H1 (cell line): ENCODE measurements at regions not wholly inside any gene's neighbourhood (a gene's known extent, or its start where the extent isn't known, plus 50 kb on each side); places are given as distances from the start of the nearest gene placed in this dataset.

Source experiments
- CTCF ChIA-PET: fragments of 300-600 bp; sonication (Branson Sonifier 250); formaldehyde crosslinking; loops from one replicate; lab custom pipeline; 2021; ENCODE audit not compliant: partially characterized antibody; lab: Charles Lee
- POLR2A ChIA-PET: fragments of 300-600 bp; sonication (Branson Sonifier 250); formaldehyde crosslinking; loops from one replicate; lab custom pipeline; 2021; ENCODE audit warnings: inconsistent platforms; ENCODE audit not compliant: partially characterized antibody; lab: Charles Lee
- DNase-seq, 2 experiments: peaks; one replicate each; pipeline versions ENCODE4 v3.0.0 to v3.0.0-alpha.2; 2010 to 2022; ENCODE audit warnings: low spot score in 2 of 2, low read depth in 1 of 2, mixed read lengths in 1 of 2
- FAIRE-seq: peaks from 2 replicates; lab custom pipeline; 2011; peaks lifted over from hg19 to GRCh38; lab: Jason Lieb, UNC
- H2AFZ ChIP-seq: 2 replicates; pipeline ENCODE4 v1.8.1; 2012; ENCODE audit warnings: low read length, inconsistent platforms
- H2AK5ac ChIP-seq: 2 replicates; pipeline ENCODE4 v1.6.1; 2013; ENCODE audit warnings: low read depth, low read length
- H2BK120ac ChIP-seq: replicated peaks from 2 replicates; pipeline ENCODE3; 2013; ENCODE audit warnings: low read depth, low read length, inconsistent platforms
- H2BK12ac ChIP-seq: 2 replicates; pipeline ENCODE4 v1.6.1; 2013; ENCODE audit warnings: low read depth, low read length
- H2BK15ac ChIP-seq: 2 replicates; pipeline ENCODE4 v1.6.1; 2013; ENCODE audit warnings: low read length
- H2BK20ac ChIP-seq: 2 replicates; pipeline ENCODE4 v1.6.1; 2013; ENCODE audit warnings: low read length
- H2BK5ac ChIP-seq: 2 replicates; pipeline ENCODE4 v1.6.1; 2013; ENCODE audit warnings: low read depth, low read length
- H3K14ac ChIP-seq: 2 replicates; pipeline ENCODE4 v1.6.1; 2013; ENCODE audit warnings: inconsistent platforms; ENCODE audit not compliant: insufficient read length
- H3K18ac ChIP-seq: 2 replicates; pipeline ENCODE4 v1.6.1; 2013; ENCODE audit warnings: low read length; ENCODE audit errors: extremely low read depth
- H3K23ac ChIP-seq: 2 replicates; pipeline ENCODE4 v1.6.1; 2013; ENCODE audit warnings: inconsistent platforms; ENCODE audit not compliant: insufficient read length
- H3K23me2 ChIP-seq: 2 replicates; pipeline ENCODE4 v1.6.1; 2013; ENCODE audit warnings: low read depth, low read length
- H3K27ac ChIP-seq: 2 replicates; pipeline ENCODE4 v1.6.1; 2011; ENCODE audit warnings: low read depth, low read length, inconsistent platforms
- H3K27me3 ChIP-seq, 4 experiments: replicated peaks in 1 of 4; 1 replicate in 1 of 4; 2 replicates in 3 of 4; pipeline versions ENCODE4 v1.6.1 to v1.8.1; 2011 to 2013; ENCODE audit warnings: low read length in 3 of 4, mild to moderate bottlenecking in 3 of 4, inconsistent platforms in 2 of 4, mixed read lengths in 2 of 4, moderate library complexity in 1 of 4; ENCODE audit not compliant: control insufficient read depth in 3 of 4, insufficient read depth in 3 of 4; ENCODE audit errors: extremely low read depth in 1 of 4
- H3K36me3 ChIP-seq, 4 experiments: 2 replicates each; pipeline versions ENCODE4 v1.6.1 to v1.8.1; 2011 to 2013; ENCODE audit warnings: mild to moderate bottlenecking in 4 of 4, low read length in 3 of 4, moderate library complexity in 2 of 4, control low read depth in 1 of 4, inconsistent platforms in 1 of 4; ENCODE audit not compliant: insufficient read depth in 4 of 4, control insufficient read depth in 2 of 4
- H3K4ac ChIP-seq: replicated peaks from 2 replicates; pipeline ENCODE3; 2013; ENCODE audit warnings: low read length, low read depth, mixed read lengths, inconsistent platforms; ENCODE audit not compliant: insufficient read length
- H3K4me1 ChIP-seq, 4 experiments: replicated peaks in 1 of 4; 1 replicate in 1 of 4; 2 replicates in 3 of 4; pipeline versions ENCODE4 v1.6.1 to v1.8.1; 2011 to 2013; ENCODE audit warnings: low read length in 3 of 4, inconsistent platforms in 2 of 4, mixed read lengths in 1 of 4; ENCODE audit not compliant: insufficient read depth in 4 of 4, control insufficient read depth in 3 of 4
- H3K4me2 ChIP-seq, 2 experiments: 2 replicates each; pipeline versions ENCODE4 v1.6.1 to v1.8.1; 2011 to 2013; ENCODE audit warnings: low read depth in 2 of 2, low read length in 2 of 2, control low read depth in 1 of 2, inconsistent platforms in 1 of 2, mild to moderate bottlenecking in 1 of 2; ENCODE audit not compliant: insufficient read depth in 1 of 2
- H3K4me3 ChIP-seq, 4 experiments: fragments of 200-600, 300-600 bp in 1 of 4; sonication (generic), shearing (Covaris generic), sonication (Bioruptor Twin) in 1 of 4; 2 replicates each; pipeline versions ENCODE4 v1.5.1 to v1.8.1; 2011 to 2016; ENCODE audit warnings: low read length in 4 of 4, low read depth in 3 of 4, control low read depth in 2 of 4, inconsistent platforms in 2 of 4, mild to moderate bottlenecking in 2 of 4, mixed read lengths in 1 of 4, moderate library complexity in 1 of 4; ENCODE audit not compliant: insufficient read depth in 2 of 4; ENCODE audit errors: extremely low read depth in 1 of 4
- H3K56ac ChIP-seq: replicated peaks from 2 replicates; pipeline ENCODE3; 2013; ENCODE audit warnings: low read depth, mild to moderate bottlenecking, mixed read lengths, low read length, inconsistent platforms; ENCODE audit not compliant: insufficient read length
- H3K79me1 ChIP-seq: 2 replicates; pipeline ENCODE4 v1.6.1; 2013; ENCODE audit warnings: low read depth, low read length, control low read depth
- H3K79me2 ChIP-seq, 2 experiments: 2 replicates each; pipeline versions ENCODE4 v1.6.1 to v1.8.1; 2012 to 2013; ENCODE audit warnings: low read length in 2 of 2, mild to moderate bottlenecking in 2 of 2, inconsistent platforms in 1 of 2; ENCODE audit not compliant: insufficient read depth in 2 of 2, control insufficient read depth in 1 of 2
- H3K9ac ChIP-seq, 4 experiments: replicated peaks in 1 of 4; 1 replicate in 1 of 4; 2 replicates in 3 of 4; pipeline versions ENCODE4 v1.6.1 to v1.8.1; 2011 to 2013; ENCODE audit warnings: low read depth in 3 of 4, low read length in 3 of 4, control low read depth in 2 of 4, mild to moderate bottlenecking in 2 of 4, moderate library complexity in 2 of 4, inconsistent platforms in 1 of 4; ENCODE audit errors: extremely low read depth in 1 of 4
- H3K9me3 ChIP-seq, 2 experiments: 2 replicates each; pipeline versions ENCODE4 v1.6.1 to v1.8.1; 2012 to 2013; ENCODE audit warnings: mild to moderate bottlenecking in 2 of 2, moderate library complexity in 2 of 2, control low read depth in 1 of 2, inconsistent platforms in 1 of 2, low read depth in 1 of 2, low read length in 1 of 2, mixed read lengths in 1 of 2; ENCODE audit not compliant: insufficient read depth in 2 of 2
- H4K20me1 ChIP-seq, 2 experiments: replicated peaks in 1 of 2; 2 replicates each; pipeline versions ENCODE3 to v1.8.1; 2011 to 2013; ENCODE audit warnings: inconsistent platforms in 2 of 2, low read length in 2 of 2, mild to moderate bottlenecking in 1 of 2; ENCODE audit not compliant: insufficient read depth in 2 of 2, control insufficient read depth in 1 of 2
- H4K5ac ChIP-seq: 2 replicates; pipeline ENCODE4 v1.6.1; 2013; ENCODE audit warnings: low read length, low read depth, mixed read lengths, inconsistent platforms; ENCODE audit not compliant: insufficient read length
- H4K8ac ChIP-seq: 2 replicates; pipeline ENCODE4 v1.8.0; 2013; ENCODE audit warnings: mild to moderate bottlenecking, moderate library complexity, low read length, inconsistent platforms; ENCODE audit not compliant: insufficient read depth; ENCODE audit errors: extremely low read depth
- H4K91ac ChIP-seq: replicated peaks from 2 replicates; pipeline ENCODE3; 2013; ENCODE audit warnings: low read length, mixed read lengths, inconsistent platforms; ENCODE audit not compliant: insufficient read length
- SRF ChIP-seq: IDR thresholded peaks from 2 replicates; pipeline ENCODE4 v1.6.1; 2011; ENCODE audit warnings: mild to moderate bottlenecking, low read depth, low read length, moderate library complexity
- TEAD4 ChIP-seq: IDR thresholded peaks from 2 replicates; pipeline ENCODE4 v1.6.1; 2012; ENCODE audit warnings: low read depth, low read length, inconsistent platforms, mixed read lengths
- WGBS, 2 experiments: shearing (Covaris generic) in 1 of 2; methylation state at CpG; one replicate each; pipeline versions ENCODE4 v1.1.6 to v1.1.7; 2013 to 2015; ENCODE audit warnings: low lambda C conversion rate in 2 of 2, mixed read lengths in 2 of 2, inconsistent platforms in 1 of 2, low coverage in 1 of 2, missing lambda C conversion rate in 1 of 2; ENCODE audit not compliant: insufficient replicate concordance in 2 of 2, insufficient coverage in 1 of 2, insufficient read length in 1 of 2; ENCODE audit errors: extremely low coverage in 1 of 2, missing lambda C conversion rate in 1 of 2; 5-methylcytosine and 5-hydroxymethylcytosine counted together

DNA sequence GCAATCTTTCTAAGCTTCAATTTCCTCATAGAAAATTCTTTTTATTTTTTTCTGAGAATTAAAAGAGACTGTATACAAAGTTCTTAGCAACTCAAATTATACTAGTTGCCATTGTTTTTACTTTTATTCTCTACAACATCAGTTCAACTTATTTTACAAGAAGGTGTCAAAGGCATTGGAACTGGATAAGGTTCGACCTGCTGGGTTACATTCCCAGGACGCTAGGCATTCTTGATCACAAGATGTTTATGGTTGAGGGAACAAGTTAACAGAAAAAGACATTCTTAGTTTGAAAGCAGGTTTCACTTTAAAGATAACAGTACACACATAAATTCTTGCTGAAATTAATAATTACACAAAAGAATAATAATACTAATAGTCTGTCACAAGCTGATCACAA lies 163.5 kb upstream of the SNX2 start:
- no peak overlapping the region for H3K27ac ChIP-seq
- H4K20me1 ChIP-seq = no peaks in the 10 kb centered on the region
- WGBS, 2 experiments = 83% methylated on average over 2 of the region's 2 CpGs; no CpG with 5 or more reads in 1 of the 2 experiments

More for the DNA sequence above, 163.5 kb upstream of the SNX2 start:
- Histone ChIP-seq H3K9me3 (no peaks in the 10 kb centered on the region), H4K5ac (no peak overlapping the region), H4K8ac (no peak overlapping the region), H4K91ac (no peak overlapping the region), H3K23ac (no peak overlapping the region), H3K4me1 (peaks cover 0 to 4% (median 1%) of the 10 kb centered on the region in 4 experiments; a peak in 2 of 7 replicates), H2BK20ac (no peak overlapping the region), H3K18ac (no peak overlapping the region), H3K79me1 (no peaks in the 10 kb centered on the region), H2BK15ac (no peak overlapping the region), H3K4ac (no peak overlapping the region), H3K23me2 (no peaks in the 10 kb centered on the region; the same call in 1 of the 2 replicates), H3K27me3 (no peaks in the 10 kb centered on the region), H3K56ac (no peak overlapping the region), H2AFZ (no peak overlapping the region), H3K14ac (no peak overlapping the region), H3K4me3 (no peak overlapping the region)
- ChIA-PET CTCF (interaction anchor here (1.1 kb wide), 1 partner anchor 93 kb away, joined by 3 read pairs; no protein-coding TSS in a partner anchor), POLR2A (no interaction called here)
- FAIRE-seq = no peak
- no peak for TF ChIP-seq SRF
- 0 out of 2 replicates have a peak, but pooled peaks have one; percentile 24 for TF ChIP-seq TEAD4
- TF ChIP-seq, all 59 proteins: peak for 1
- Histone ChIP-seq H2BK5ac (no peak overlapping the region), H3K36me3 (no peaks in the 10 kb centered on the region), H3K9ac (no peak overlapping the region), H2BK120ac (no peak overlapping the region), H2BK12ac (no peak overlapping the region), H2AK5ac (no peak overlapping the region), H3K79me2 (no peaks in the 10 kb centered on the region), H3K4me2 (no peak overlapping the region)
- no peak for DNase-seq
